ENCODE measurements at regions not wholly inside any gene's neighbourhood (a gene's known extent, or its start where the extent isn't known, plus 50 kb on each side); places are given as distances from the start of the nearest gene placed in this dataset.

DNA sequence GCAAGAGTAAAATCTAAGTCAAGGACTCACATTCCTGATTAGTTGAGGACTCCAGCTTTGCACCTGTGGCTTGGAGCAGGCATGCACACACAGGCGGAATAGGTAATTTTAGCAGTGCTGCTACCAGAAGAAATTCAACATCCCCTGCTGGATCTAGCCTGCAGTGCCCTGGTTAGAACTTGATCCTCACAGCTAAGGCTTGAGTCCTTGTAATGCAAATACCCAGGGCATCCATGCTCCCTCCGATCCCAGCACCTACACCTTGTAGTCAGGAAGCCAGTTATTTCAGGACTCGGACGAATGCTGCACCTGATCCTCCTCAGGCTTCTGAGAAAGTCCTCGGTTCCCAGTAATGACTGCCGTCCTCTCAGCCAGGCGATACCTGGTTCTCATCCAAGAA, 309.0 kb upstream of the AMIGO2 start:
- Histone ChIP-seq H3K4me2 (ENCODE audit: low read depth, low read length) (no peak overlapping the region), H3K9ac (ENCODE audit: insufficient read depth, low read depth, low read length) (no peak overlapping the region), H3K79me2 (ENCODE audit: insufficient read depth, low read length) (no peaks in the 10 kb centered on the region), H3K27me3 (ENCODE audit: control insufficient read depth in 1 of 2, insufficient read depth in 2 of 2, low read length in 2 of 2) (no peaks in the 10 kb centered on the region), H4K20me1 (ENCODE audit: insufficient read depth, low read length) (no peaks in the 10 kb centered on the region), H3K4me3 (replicated peaks in 1 of 3; ENCODE audit: insufficient read depth in 1 of 3, low read depth in 2 of 3, low read length in 3 of 3) (no peak overlapping the region), H3K27ac (ENCODE audit: extremely low read length, insufficient read depth, low read length) (no peak overlapping the region), H2AFZ (ENCODE audit: low read length) (no peak overlapping the region), H3K36me3 (replicated peaks in 1 of 2; ENCODE audit: control insufficient read depth in 1 of 2, insufficient read depth in 2 of 2, low read length in 2 of 2) (no peaks in the 10 kb centered on the region), H3K9me3 (ENCODE audit: low read length) (no peaks in the 10 kb centered on the region), H3K4me1 (ENCODE audit: insufficient read depth, low read length) (no peaks in the 10 kb centered on the region)
- FAIRE-seq (no peak), ATAC-seq (no peak), DNase-seq (ENCODE audit: low spot score) (no peak)
- WGBS (ENCODE audit: low lambda C conversion rate): 16% methylated on average over 4 of the region's 7 CpGs
- TF ChIP-seq IRX3 (CRISPR knock-in tag; IDR thresholded peaks at IDR 0.05; ENCODE audit: borderline replicate concordance, low read depth): no peak
- no peak for TF ChIP-seq ZKSCAN1 (IDR thresholded peaks at IDR 0.05; ENCODE audit: low read length)
- no peak for TF ChIP-seq ZBTB21 (CRISPR knock-in tag; IDR thresholded peaks at IDR 0.05)
- TF ChIP-seq, protein P1, sequence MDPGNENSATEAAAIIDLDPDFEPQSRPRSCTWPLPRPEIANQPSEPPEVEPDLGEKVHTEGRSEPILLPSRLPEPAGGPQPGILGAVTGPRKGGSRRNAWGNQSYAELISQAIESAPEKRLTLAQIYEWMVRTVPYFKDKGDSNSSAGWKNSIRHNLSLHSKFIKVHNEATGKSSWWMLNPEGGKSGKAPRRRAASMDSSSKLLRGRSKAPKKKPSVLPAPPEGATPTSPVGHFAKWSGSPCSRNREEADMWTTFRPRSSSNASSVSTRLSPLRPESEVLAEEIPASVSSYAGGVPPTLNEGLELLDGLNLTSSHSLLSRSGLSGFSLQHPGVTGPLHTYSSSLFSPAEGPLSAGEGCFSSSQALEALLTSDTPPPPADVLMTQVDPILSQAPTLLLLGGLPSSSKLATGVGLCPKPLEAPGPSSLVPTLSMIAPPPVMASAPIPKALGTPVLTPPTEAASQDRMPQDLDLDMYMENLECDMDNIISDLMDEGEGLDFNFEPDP (CRISPR knock-in tag; conservative IDR thresholded peaks at IDR 0.05): no peak
- TF ChIP-seq, protein P2, sequence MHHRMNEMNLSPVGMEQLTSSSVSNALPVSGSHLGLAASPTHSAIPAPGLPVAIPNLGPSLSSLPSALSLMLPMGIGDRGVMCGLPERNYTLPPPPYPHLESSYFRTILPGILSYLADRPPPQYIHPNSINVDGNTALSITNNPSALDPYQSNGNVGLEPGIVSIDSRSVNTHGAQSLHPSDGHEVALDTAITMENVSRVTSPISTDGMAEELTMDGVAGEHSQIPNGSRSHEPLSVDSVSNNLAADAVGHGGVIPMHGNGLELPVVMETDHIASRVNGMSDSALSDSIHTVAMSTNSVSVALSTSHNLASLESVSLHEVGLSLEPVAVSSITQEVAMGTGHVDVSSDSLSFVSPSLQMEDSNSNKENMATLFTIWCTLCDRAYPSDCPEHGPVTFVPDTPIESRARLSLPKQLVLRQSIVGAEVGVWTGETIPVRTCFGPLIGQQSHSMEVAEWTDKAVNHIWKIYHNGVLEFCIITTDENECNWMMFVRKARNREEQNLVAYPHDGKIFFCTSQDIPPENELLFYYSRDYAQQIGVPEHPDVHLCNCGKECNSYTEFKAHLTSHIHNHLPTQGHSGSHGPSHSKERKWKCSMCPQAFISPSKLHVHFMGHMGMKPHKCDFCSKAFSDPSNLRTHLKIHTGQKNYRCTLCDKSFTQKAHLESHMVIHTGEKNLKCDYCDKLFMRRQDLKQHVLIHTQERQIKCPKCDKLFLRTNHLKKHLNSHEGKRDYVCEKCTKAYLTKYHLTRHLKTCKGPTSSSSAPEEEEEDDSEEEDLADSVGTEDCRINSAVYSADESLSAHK (CRISPR knock-in tag; IDR thresholded peaks at IDR 0.05; ENCODE audit: borderline replicate concordance): no peak
- ChIA-PET CTCF (ENCODE audit: low intra/inter-chr PET ratio, low total read pairs) (no interaction called here), POLR2A (no interaction called here)
- in situ Hi-C loops (cut with HindIII; ENCODE audit: extremely low pct_ligation_motif_present, low pct_unique_long_range_greater_than_20kb): no loop called here
- intact Hi-C loops (cut with micrococcal nuclease; ENCODE audit: unreplicated experiment): no loop called here
- BruUV-seq (replicated peaks): no TSS peak

DNA sequence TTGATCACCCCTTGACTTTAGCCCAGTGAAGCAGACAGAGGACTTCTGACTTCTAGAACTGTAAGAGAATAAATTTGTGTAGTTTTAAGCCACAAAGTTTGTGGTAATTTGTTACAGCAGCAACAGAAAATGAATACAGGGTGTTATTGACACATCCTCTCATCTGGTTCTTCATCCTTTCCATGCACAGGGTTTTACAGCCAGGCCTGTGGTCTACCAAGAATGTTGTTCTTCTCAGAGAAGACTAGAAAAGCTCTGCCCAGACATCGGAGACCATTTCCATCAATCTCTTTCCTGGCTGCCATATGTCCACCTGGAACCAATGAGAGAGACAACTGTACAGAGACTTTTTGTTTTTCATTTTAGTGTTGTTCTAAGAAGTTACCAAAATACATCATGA, 308.2 kb upstream of the AMIGO2 start:
- Histone ChIP-seq H3K9me3 (ENCODE audit: low read length) (no peaks in the 10 kb centered on the region), H3K9ac (ENCODE audit: insufficient read depth, low read depth, low read length) (no peak overlapping the region), H4K20me1 (ENCODE audit: insufficient read depth, low read length) (no peaks in the 10 kb centered on the region), H3K27ac (ENCODE audit: extremely low read length, insufficient read depth, low read length) (no peak overlapping the region), H3K4me2 (ENCODE audit: low read depth, low read length) (no peak overlapping the region), H3K27me3 (ENCODE audit: control insufficient read depth in 1 of 2, insufficient read depth in 2 of 2, low read length in 2 of 2) (no peaks in the 10 kb centered on the region), H3K4me3 (replicated peaks in 1 of 3; ENCODE audit: insufficient read depth in 1 of 3, low read depth in 2 of 3, low read length in 3 of 3) (no peak overlapping the region), H3K36me3 (replicated peaks in 1 of 2; ENCODE audit: control insufficient read depth in 1 of 2, insufficient read depth in 2 of 2, low read length in 2 of 2) (no peaks in the 10 kb centered on the region), H2AFZ (ENCODE audit: low read length) (no peak overlapping the region), H3K79me2 (ENCODE audit: insufficient read depth, low read length) (no peaks in the 10 kb centered on the region), H3K4me1 (ENCODE audit: insufficient read depth, low read length) (no peaks in the 10 kb centered on the region)
- DNase-seq (ENCODE audit: low spot score) (no peak), ATAC-seq (no peak), FAIRE-seq (no peak)
- 6% methylated on average over 1 of the region's 1 CpG for WGBS (ENCODE audit: low lambda C conversion rate)
- BruUV-seq (replicated peaks): no TSS peak
- intact Hi-C loops (cut with micrococcal nuclease; ENCODE audit: unreplicated experiment): no loop called here
- in situ Hi-C loops (cut with HindIII; ENCODE audit: extremely low pct_ligation_motif_present, low pct_unique_long_range_greater_than_20kb): no loop called here
- CTCF ChIA-PET (ENCODE audit: low intra/inter-chr PET ratio, low total read pairs): no interaction called here
- POLR2A ChIA-PET: no interaction called here
- TF ChIP-seq ZNF724P (CRISPR knock-in tag; IDR thresholded peaks at IDR 0.05; ENCODE audit: borderline replicate concordance): no peak
- no peak for TF ChIP-seq ZNF333 (CRISPR knock-in tag; IDR thresholded peaks at IDR 0.05; ENCODE audit: borderline replicate concordance)
- no peak for TF ChIP-seq ATF1 (CRISPR knock-in tag; IDR thresholded peaks at IDR 0.05)
- no peak for TF ChIP-seq SNAPC2 (CRISPR knock-in tag; IDR thresholded peaks at IDR 0.05)
- no peak for TF ChIP-seq DPF2 (CRISPR knock-in tag; IDR thresholded peaks at IDR 0.05; ENCODE audit: borderline replicate concordance, low read depth)
- TF ChIP-seq XBP1 (CRISPR knock-in tag; IDR thresholded peaks at IDR 0.05): no peak
- no peak for TF ChIP-seq SMYD3 (CRISPR knock-in tag; IDR thresholded peaks at IDR 0.05)
- TF ChIP-seq NR3C1 (CRISPR knock-in tag; IDR thresholded peaks at IDR 0.05): no peak
- no peak for TF ChIP-seq HNF4G (IDR thresholded peaks at IDR 0.05; ENCODE audit: borderline replicate concordance, low read depth, low read length)
- no peak for TF ChIP-seq HNF4G (CRISPR knock-in tag; IDR thresholded peaks at IDR 0.05; ENCODE audit: borderline replicate concordance, low read depth)
- no peak for TF ChIP-seq SMARCC2 (IDR thresholded peaks at IDR 0.05)
- TF ChIP-seq ZNF589 (CRISPR knock-in tag; conservative IDR thresholded peaks at IDR 0.05): no peak

All from HepG2 (cell line).